Activated T-helper 17 cell treated with anti-CD3 and anti-CD28 coated beads, Interleukin-2, amount 50 U/mL, for 72 hours (primary cell): ENCODE measurements at regions not wholly inside any gene's neighbourhood (a gene's known extent, or its start where the extent isn't known, plus 50 kb on each side); places are given as distances from the start of the nearest gene placed in this dataset.
"Not testable (repeated sequence)": the region's sequence is repeated elsewhere in the genome, so short reads cannot be mapped to it uniquely, and the experiment has no call there.

ENCODE experiments used
- ATAC-seq: fragments of 150-1000 bp; cut with Tn5 transposase; replicated peaks from 2 replicates; pipeline ENCODE4 v1.10.0; 2021; ENCODE audit warnings: mild to moderate bottlenecking, moderate library complexity
- H3K27ac Mint-ChIP-seq: one replicate; pipeline ENCODE4 v1.8.0; 2022; ENCODE audit warnings: mixed read lengths
- H3K27me3 Mint-ChIP-seq: one replicate; pipeline ENCODE4 v1.8.0; 2022; ENCODE audit warnings: mixed read lengths
- H3K36me3 Mint-ChIP-seq: one replicate; pipeline ENCODE4 v1.8.0; 2022; ENCODE audit warnings: low read depth, mild to moderate bottlenecking, mixed read lengths
- H3K4me1 Mint-ChIP-seq: one replicate; pipeline ENCODE4 v1.8.0; 2022; ENCODE audit warnings: mixed read lengths
- H3K4me3 Mint-ChIP-seq: one replicate; pipeline ENCODE4 v1.8.0; 2022; ENCODE audit warnings: mild to moderate bottlenecking, mixed read lengths
- H3K9me3 Mint-ChIP-seq: one replicate; pipeline ENCODE4 v1.8.0; 2022; ENCODE audit warnings: mixed read lengths

GRCh38 chr2:18949871-18950270, 360.5 kb upstream of the NT5C1B start:
- no peak for ATAC-seq
- H3K4me1 Mint-ChIP-seq, result no peaks in the 10 kb centered on the region
- H3K27ac Mint-ChIP-seq, result no peak overlapping the region
- H3K36me3 Mint-ChIP-seq, result no peaks in the 10 kb centered on the region
- H3K27me3 Mint-ChIP-seq, result no peaks in the 10 kb centered on the region
- no peaks in the 10 kb centered on the region for H3K9me3 Mint-ChIP-seq
- no peak overlapping the region for H3K4me3 Mint-ChIP-seq

- no peaks in the 10 kb centered on the region for H3K27me3 Mint-ChIP-seq
- no peak overlapping the region for H3K4me3 Mint-ChIP-seq
- no peak for ATAC-seq
- H3K9me3 Mint-ChIP-seq, result no peaks in the 10 kb centered on the region
- H3K4me1 Mint-ChIP-seq, result no peaks in the 10 kb centered on the region
- no peak overlapping the region for H3K27ac Mint-ChIP-seq
- H3K36me3 Mint-ChIP-seq, result no peaks in the 10 kb centered on the region
Measured at GRCh38 chr2:18940184-18940583, 350.8 kb upstream of the NT5C1B start.

DNA sequence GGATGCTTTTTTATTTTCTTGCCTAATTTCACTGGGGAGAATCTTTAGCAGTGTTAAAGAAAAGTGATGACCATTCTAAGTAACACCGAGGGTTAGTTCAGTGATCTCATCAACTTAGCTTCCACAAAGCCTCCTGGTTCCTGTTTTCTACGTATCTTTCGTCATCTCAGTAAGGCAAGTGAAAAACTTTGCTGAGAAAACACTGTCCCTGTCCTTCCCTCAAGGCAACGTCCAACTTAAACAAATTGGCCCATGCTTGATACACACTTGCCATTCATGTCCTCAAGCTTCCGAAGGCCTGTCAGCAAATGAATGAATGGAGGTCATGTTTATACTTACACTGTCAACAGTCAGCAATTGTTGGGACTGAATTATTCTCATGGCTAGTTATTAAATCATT, 350.4 kb upstream of the NT5C1B start:
- not testable (repeated sequence) for H3K4me1 Mint-ChIP-seq, H3K9me3 Mint-ChIP-seq, H3K36me3 Mint-ChIP-seq, H3K27me3 Mint-ChIP-seq, H3K27ac Mint-ChIP-seq, H3K4me3 Mint-ChIP-seq, ATAC-seq

DNA sequence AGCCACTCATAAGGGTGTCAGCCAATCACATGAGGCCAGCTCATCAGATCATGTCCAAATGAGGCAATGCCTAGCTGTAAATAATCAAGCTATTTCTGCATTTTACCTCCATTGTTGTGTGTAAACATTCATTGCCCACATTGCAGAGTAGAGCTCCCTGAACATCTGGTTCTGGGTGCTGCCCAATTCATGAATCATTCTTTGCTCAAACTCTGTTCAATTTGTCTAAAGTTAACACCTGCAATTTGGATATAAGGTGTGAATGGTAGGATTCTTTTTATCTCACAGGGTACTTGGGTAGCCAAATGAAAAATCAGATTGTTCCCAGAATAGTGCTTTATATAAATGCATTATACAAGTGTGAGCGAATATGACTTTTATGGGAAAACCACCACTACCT, 345.5 kb upstream of the NT5C1B start:
- Mint-ChIP-seq H3K27ac (no peak overlapping the region), H3K9me3 (no peaks in the 10 kb centered on the region), H3K36me3 (no peaks in the 10 kb centered on the region), H3K4me3 (no peak overlapping the region), H3K27me3 (no peaks in the 10 kb centered on the region), H3K4me1 (no peaks in the 10 kb centered on the region)
- no peak for ATAC-seq

DNA sequence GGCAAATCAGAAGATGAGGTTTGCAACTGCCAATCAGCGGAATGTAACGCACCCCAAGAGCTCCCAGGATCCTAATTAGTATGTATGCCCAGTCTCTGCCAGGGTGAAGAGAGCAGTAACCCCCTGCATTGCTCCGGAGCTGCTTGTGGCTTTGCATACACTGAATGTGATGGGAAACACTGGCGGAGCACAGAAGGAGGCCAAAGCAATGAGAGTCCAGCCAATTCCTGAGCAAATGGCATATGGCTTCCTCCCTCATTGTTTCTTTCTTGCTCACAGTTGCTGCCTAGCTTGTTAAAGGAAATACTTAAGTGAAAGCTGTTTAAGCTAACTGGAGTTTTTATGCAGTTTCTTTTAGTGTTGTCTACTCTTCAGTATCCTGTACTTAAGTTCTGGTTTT, 343.5 kb upstream of the NT5C1B start:
- Mint-ChIP-seq H3K4me1 (no peaks in the 10 kb centered on the region), H3K9me3 (no peaks in the 10 kb centered on the region), H3K27ac (no peak overlapping the region), H3K36me3 (no peaks in the 10 kb centered on the region), H3K4me3 (no peak overlapping the region), H3K27me3 (no peaks in the 10 kb centered on the region)
- no peak for ATAC-seq

GRCh38 chr2:18930971-18931370, 341.6 kb upstream of the NT5C1B start:
- ATAC-seq, result no peak
- Mint-ChIP-seq H3K27ac (no peak overlapping the region), H3K36me3 (no peaks in the 10 kb centered on the region), H3K9me3 (peaks cover 4% of the 10 kb centered on the region), H3K27me3 (no peaks in the 10 kb centered on the region), H3K4me3 (no peak overlapping the region), H3K4me1 (no peaks in the 10 kb centered on the region)

DNA sequence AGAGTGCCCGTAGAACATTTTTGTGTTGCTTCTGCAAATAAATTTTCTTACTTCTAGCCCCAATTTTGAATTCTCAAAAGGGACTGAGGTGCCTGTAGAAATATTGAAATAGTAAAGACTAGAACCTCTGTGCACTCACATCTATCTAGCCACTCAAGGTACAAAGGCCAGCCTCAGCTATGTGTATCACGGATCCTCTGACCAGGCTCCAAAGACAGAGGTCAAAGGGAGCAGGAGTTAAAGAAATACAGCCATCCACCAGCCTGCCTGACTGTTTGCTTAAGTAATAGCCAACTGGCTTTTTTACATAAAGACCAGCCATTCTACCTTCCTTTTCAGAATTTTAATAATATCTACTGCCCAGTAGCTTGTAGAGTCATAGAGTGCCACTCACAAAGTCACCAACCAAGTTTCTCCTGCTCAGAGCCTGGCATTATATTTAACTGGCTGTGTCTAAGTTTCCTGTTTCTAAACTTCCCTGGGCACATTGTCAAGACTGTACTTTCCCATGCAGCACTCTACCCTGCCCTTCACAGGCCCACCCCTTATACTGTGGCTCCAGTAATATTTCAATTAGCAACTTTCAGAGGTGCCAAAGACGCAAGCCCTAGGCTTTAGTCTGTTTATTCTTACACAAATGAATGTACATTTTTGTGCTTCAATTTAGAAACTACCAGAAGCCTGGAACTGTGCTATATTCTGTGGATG, 338.3 kb upstream of the NT5C1B start:
- H3K36me3 Mint-ChIP-seq, result no peaks in the 10 kb centered on the region
- no peak overlapping the region for H3K4me3 Mint-ChIP-seq
- no peak for ATAC-seq
- H3K27ac Mint-ChIP-seq, result no peak overlapping the region
- no peaks in the 10 kb centered on the region for H3K27me3 Mint-ChIP-seq
- H3K9me3 Mint-ChIP-seq, result peaks cover 4% of the 10 kb centered on the region
- no peaks in the 10 kb centered on the region for H3K4me1 Mint-ChIP-seq

DNA sequence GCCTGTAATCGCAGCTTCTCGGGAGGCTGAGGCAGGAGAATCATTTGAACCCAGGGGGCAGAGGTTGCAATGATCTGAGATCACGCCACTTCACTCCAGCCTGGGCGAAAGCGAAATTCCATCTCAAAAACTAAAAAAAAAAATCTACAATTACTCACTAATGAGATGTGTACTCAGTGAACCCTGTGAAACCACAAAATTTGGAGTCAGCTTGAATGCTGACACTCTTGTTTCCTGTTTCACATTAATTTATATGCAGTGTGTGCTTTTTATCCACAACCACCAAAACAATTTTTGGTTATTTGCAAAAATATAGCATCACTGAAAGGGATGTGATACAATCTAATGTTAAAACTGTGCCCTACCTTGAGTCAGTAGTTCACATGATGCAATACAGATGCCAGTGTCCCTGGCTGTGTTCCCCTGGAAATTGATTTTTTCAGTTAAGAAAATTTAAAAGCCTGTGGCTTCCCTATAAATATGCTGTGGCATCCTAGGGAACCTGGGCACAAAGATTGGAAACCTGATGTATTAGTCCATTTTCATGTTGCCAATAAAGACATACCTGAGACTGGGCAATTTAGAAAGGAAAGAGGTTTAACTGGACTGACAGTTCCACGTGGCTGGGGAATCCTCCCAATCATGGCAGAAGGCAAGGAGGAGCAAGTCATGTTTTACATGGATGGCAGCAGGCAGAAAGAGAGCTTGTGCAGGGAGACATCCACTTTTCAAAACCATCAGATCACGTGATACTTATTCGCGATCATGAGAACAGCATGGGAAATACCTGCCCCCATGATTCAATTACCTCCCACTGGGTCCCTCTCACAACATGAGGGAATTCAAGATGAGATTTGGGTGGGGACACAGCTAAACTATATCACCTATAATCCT, 337.5 kb upstream of the NT5C1B start:
- ATAC-seq, result no peak
- no peaks in the 10 kb centered on the region for H3K36me3 Mint-ChIP-seq
- H3K4me1 Mint-ChIP-seq, result no peaks in the 10 kb centered on the region
- H3K27me3 Mint-ChIP-seq, result no peaks in the 10 kb centered on the region
- no peak overlapping the region for H3K27ac Mint-ChIP-seq
- H3K9me3 Mint-ChIP-seq, result peaks cover 7% of the 10 kb centered on the region
- H3K4me3 Mint-ChIP-seq, result no peak overlapping the region

- no peaks in the 10 kb centered on the region for H3K4me1 Mint-ChIP-seq
- no peaks in the 10 kb centered on the region for H3K36me3 Mint-ChIP-seq
- peaks cover 7% of the 10 kb centered on the region for H3K9me3 Mint-ChIP-seq
- ATAC-seq, result no peak
- no peak overlapping the region for H3K4me3 Mint-ChIP-seq
- H3K27ac Mint-ChIP-seq, result no peak overlapping the region
- no peaks in the 10 kb centered on the region for H3K27me3 Mint-ChIP-seq
Measured at GRCh38 chr2:18925296-18925695, 335.9 kb upstream of the NT5C1B start.

GRCh38 chr2:18924886-18925285, 335.5 kb upstream of the NT5C1B start:
- Mint-ChIP-seq H3K9me3 (peaks cover 7% of the 10 kb centered on the region), H3K27me3 (no peaks in the 10 kb centered on the region), H3K4me1 (no peaks in the 10 kb centered on the region), H3K4me3 (no peak overlapping the region), H3K27ac (no peak overlapping the region), H3K36me3 (no peaks in the 10 kb centered on the region)
- no peak for ATAC-seq

DNA sequence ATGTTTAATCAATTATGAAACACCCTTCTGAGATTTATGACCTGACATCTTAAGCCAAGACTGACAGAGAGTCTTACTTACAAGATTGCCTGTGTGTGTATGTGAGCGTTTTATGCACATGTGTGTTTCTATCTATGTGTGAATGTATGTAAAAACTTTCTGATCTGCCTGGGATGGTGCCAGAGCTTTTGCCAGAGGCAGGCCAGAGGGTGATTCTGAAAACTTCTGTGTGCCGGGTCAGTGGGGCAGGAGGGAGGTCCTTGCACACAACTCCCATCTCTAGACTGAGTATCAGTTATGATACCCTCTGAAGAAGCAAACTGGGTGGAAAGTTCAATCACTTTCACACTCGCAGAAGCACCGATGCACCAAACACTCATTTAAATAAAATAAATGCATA, 335.0 kb upstream of the NT5C1B start:
- Mint-ChIP-seq H3K4me1 (no peaks in the 10 kb centered on the region), H3K36me3 (no peaks in the 10 kb centered on the region), H3K27ac (no peak overlapping the region), H3K4me3 (no peak overlapping the region), H3K27me3 (no peaks in the 10 kb centered on the region), H3K9me3 (peaks cover 7% of the 10 kb centered on the region)
- ATAC-seq, result no peak

GRCh38 chr2:18922276-18922675, 332.9 kb upstream of the NT5C1B start:
- H3K36me3 Mint-ChIP-seq, result no peaks in the 10 kb centered on the region
- H3K9me3 Mint-ChIP-seq, result peaks cover 7% of the 10 kb centered on the region
- no peaks in the 10 kb centered on the region for H3K4me1 Mint-ChIP-seq
- H3K27ac Mint-ChIP-seq, result no peak overlapping the region
- ATAC-seq, result no peak
- H3K4me3 Mint-ChIP-seq, result no peak overlapping the region
- H3K27me3 Mint-ChIP-seq, result no peaks in the 10 kb centered on the region

- Mint-ChIP-seq H3K27me3 (no peaks in the 10 kb centered on the region), H3K27ac (no peak overlapping the region), H3K4me1 (no peaks in the 10 kb centered on the region)
Measured at GRCh38 chr2:18918280-18918679, 328.9 kb upstream of the NT5C1B start.

GRCh38 chr2:18915227-18915626, 325.9 kb upstream of the NT5C1B start:
- ATAC-seq, result no peak

More at GRCh38 chr2:18918280-18918679, 328.9 kb upstream of the NT5C1B start:
- H3K36me3 Mint-ChIP-seq, result no peaks in the 10 kb centered on the region
- H3K9me3 Mint-ChIP-seq, result peaks cover 3% of the 10 kb centered on the region
- no peak for ATAC-seq
- no peak overlapping the region for H3K4me3 Mint-ChIP-seq

GRCh38 chr2:18913512-18913911, 324.1 kb upstream of the NT5C1B start:
- Mint-ChIP-seq H3K27me3 (no peaks in the 10 kb centered on the region), H3K4me3 (no peak overlapping the region), H3K9me3 (no peaks in the 10 kb centered on the region), H3K36me3 (no peaks in the 10 kb centered on the region), H3K27ac (no peak overlapping the region), H3K4me1 (no peaks in the 10 kb centered on the region)
- ATAC-seq, result no peak

More at GRCh38 chr2:18915227-18915626, 325.9 kb upstream of the NT5C1B start:
- Mint-ChIP-seq H3K4me1 (no peaks in the 10 kb centered on the region), H3K27me3 (no peaks in the 10 kb centered on the region), H3K36me3 (no peaks in the 10 kb centered on the region), H3K4me3 (no peak overlapping the region), H3K9me3 (no peaks in the 10 kb centered on the region), H3K27ac (no peak overlapping the region)
